HG02763 (cell line): ENCODE measurements at regions not wholly inside any gene's neighbourhood (a gene's known extent, or its start where the extent isn't known, plus 50 kb on each side); places are given as distances from the start of the nearest gene placed in this dataset.

Experiments
- ATAC-seq: cut with Tn5 transposase; IDR thresholded peaks from one replicate; pipeline ENCODE4 v1.9.1; 2021; ENCODE audit warnings: mild to moderate bottlenecking, moderate library complexity; ENCODE audit not compliant: unreplicated experiment

- ATAC-seq, result no peak
Measured at GRCh38 chr9:106307670-106308069, 555.3 kb upstream of the ZNF462 start.

- ATAC-seq, result no peak
Measured at GRCh38 chr9:106309925-106310324, 553.0 kb upstream of the ZNF462 start.

- no peak for ATAC-seq
Measured at GRCh38 chr9:106310782-106311181, 552.2 kb upstream of the ZNF462 start.

- ATAC-seq, result no peak
Measured at GRCh38 chr9:106312906-106313305, 550.1 kb upstream of the ZNF462 start.

GRCh38 chr9:106314476-106314875 is 548.5 kb upstream of the ZNF462 start:
- no peak for ATAC-seq

GRCh38 chr9:106321394-106322180 is 541.4 kb upstream of the ZNF462 start:
- ATAC-seq, result no peak

GRCh38 chr9:106322706-106323245 is 540.2 kb upstream of the ZNF462 start:
- ATAC-seq, result no peak

GRCh38 chr9:106324053-106324585 is 538.8 kb upstream of the ZNF462 start:
- no peak for ATAC-seq

GRCh38 chr9:106324591-106325280 is 538.2 kb upstream of the ZNF462 start:
- ATAC-seq, result no peak

- ATAC-seq, result no peak
Measured at GRCh38 chr9:106326493-106326892, 536.5 kb upstream of the ZNF462 start.

- ATAC-seq, result no peak
Measured at GRCh38 chr9:106333481-106333880, 529.5 kb upstream of the ZNF462 start.

- ATAC-seq, result no peak
Measured at GRCh38 chr9:106334081-106334480, 528.9 kb upstream of the ZNF462 start.

- ATAC-seq, result no peak
Measured at GRCh38 chr9:106339882-106340281, 523.1 kb upstream of the ZNF462 start.

- ATAC-seq, result no peak
Measured at GRCh38 chr9:106350777-106351176, 512.2 kb upstream of the ZNF462 start.

- no peak for ATAC-seq
Measured at GRCh38 chr9:106356924-106357323, 506.0 kb upstream of the ZNF462 start.

- no peak for ATAC-seq
Measured at GRCh38 chr9:106358331-106358730, 504.6 kb upstream of the ZNF462 start.

GRCh38 chr9:106376689-106377088 is 486.3 kb upstream of the ZNF462 start:
- no peak for ATAC-seq

- ATAC-seq, result no peak
Measured at GRCh38 chr9:106383072-106383471, 479.9 kb upstream of the ZNF462 start.

- no peak for ATAC-seq
Measured at GRCh38 chr9:106387965-106388364, 475.0 kb upstream of the ZNF462 start.

- ATAC-seq, result no peak
Measured at GRCh38 chr9:106393226-106393625, 469.7 kb upstream of the ZNF462 start.

- ATAC-seq, result no peak
Measured at GRCh38 chr9:106400170-106400569, 462.8 kb upstream of the ZNF462 start.

- no peak for ATAC-seq
Measured at GRCh38 chr9:106400950-106401349, 462.0 kb upstream of the ZNF462 start.
